B cell (primary cell): ENCODE measurements at regions not wholly inside any gene's neighbourhood (a gene's known extent, or its start where the extent isn't known, plus 50 kb on each side); places are given as distances from the start of the nearest gene placed in this dataset.

Source experiments
- ATAC-seq: fragments of 200-7000 bp; cut with Tn5 transposase; one replicate; pipeline ENCODE4 v1.10.0; 2021; ENCODE audit warnings: low read depth, mild to moderate bottlenecking, moderate number of reproducible peaks, moderate library complexity
- CTCF ChIA-PET: fragments of 350-600 bp; sonication (Branson Sonifier 250); formaldehyde crosslinking; loops from one replicate; lab custom pipeline; 2021; ENCODE audit warnings: antibody characterized with exemption, inconsistent platforms; lab: Charles Lee
- POLR2A ChIA-PET: fragments of 350-600 bp; sonication (Branson Sonifier 250); formaldehyde crosslinking; loops from one replicate; lab custom pipeline; 2021; ENCODE audit warnings: antibody characterized with exemption; lab: Charles Lee
- DNase-seq: peaks from one replicate; pipeline ENCODE4 v3.0.0; 2013
- H2AFZ ChIP-seq: 2 replicates; pipeline ENCODE4 v1.6.1; 2012; ENCODE audit warnings: mild to moderate bottlenecking, low read depth, low read length; ENCODE audit not compliant: insufficient read depth, poor library complexity, severe bottlenecking
- H3K27ac ChIP-seq, 2 donors: 1 replicate in 1 of 2; 2 replicates in 1 of 2; pipeline ENCODE4 v1.5.1; 2012 to 2013; ENCODE audit warnings: low read length in 2 of 2, mild to moderate bottlenecking in 2 of 2, moderate library complexity in 1 of 2
- H3K27me3 ChIP-seq, 4 experiments: fragments of 200-600 bp in 1 of 4; sonication (generic) in 1 of 4; replicated peaks in 1 of 4; 1 replicate in 2 of 4; 2 replicates in 2 of 4; pipeline versions ENCODE4 v1.6.1 to v1.7.0; 2013 to 2016; ENCODE audit warnings: low read length in 3 of 4, mild to moderate bottlenecking in 2 of 4, mixed read lengths in 1 of 4, moderate library complexity in 1 of 4; ENCODE audit not compliant: insufficient read depth in 4 of 4, control insufficient read depth in 3 of 4; ENCODE audit errors: control extremely low read depth in 1 of 4
- H3K36me3 ChIP-seq, 2 experiments: replicated peaks in 1 of 2; 1 replicate in 1 of 2; 2 replicates in 1 of 2; pipeline versions ENCODE4 v1.6.1 to v1.7.1; 2013; ENCODE audit warnings: low read length in 1 of 2; ENCODE audit not compliant: insufficient read depth in 2 of 2, control insufficient read depth in 1 of 2; ENCODE audit errors: control extremely low read depth in 1 of 2, extremely low read depth in 1 of 2
- H3K4me1 ChIP-seq, 2 donors: fragments of 200-600 bp in 1 of 2; sonication (generic) in 1 of 2; 1 replicate in 1 of 2; 2 replicates in 1 of 2; pipeline versions ENCODE4 v1.5.1 to v1.6.1; 2013 to 2017; ENCODE audit warnings: low read length in 2 of 2; ENCODE audit not compliant: control insufficient read depth in 2 of 2, insufficient read depth in 2 of 2
- H3K4me2 ChIP-seq: replicated peaks from 2 replicates; pipeline ENCODE3; 2012; ENCODE audit warnings: mild to moderate bottlenecking, low read depth, low read length; ENCODE audit not compliant: poor library complexity, severe bottlenecking
- H3K4me3 ChIP-seq, 5 experiments: fragments of 200-600 bp in 1 of 5; sonication (generic) in 1 of 5; 1 replicate in 3 of 5; 2 replicates in 2 of 5; pipeline versions ENCODE4 v1.5.1 to v1.7.0; 2011 to 2016; ENCODE audit warnings: low read length in 4 of 5, mild to moderate bottlenecking in 4 of 5, low read depth in 2 of 5, control low read depth in 1 of 5, moderate library complexity in 1 of 5; ENCODE audit not compliant: insufficient read depth in 1 of 5; ENCODE audit errors: control extremely low read depth in 1 of 5, extremely low read depth in 1 of 5
- H3K79me2 ChIP-seq: fragments of 200-600 bp; sonication (generic); one replicate; pipeline ENCODE4 v1.6.0; 2016; ENCODE audit warnings: low read length; ENCODE audit not compliant: control insufficient read depth, insufficient read depth
- H3K9ac ChIP-seq: fragments of 200-600 bp; sonication (generic); 2 replicates; pipeline ENCODE4 v1.6.1; 2017; ENCODE audit warnings: mild to moderate bottlenecking, low read length, moderate library complexity
- H3K9me3 ChIP-seq, 3 donors: one replicate each; pipeline versions ENCODE4 v1.6.1 to v1.7.1; 2013; ENCODE audit warnings: low read length in 2 of 3; ENCODE audit not compliant: control insufficient read depth in 2 of 3, insufficient read depth in 1 of 3; ENCODE audit errors: control extremely low read depth in 1 of 3
- H4K20me1 ChIP-seq: 2 replicates; pipeline ENCODE4 v1.6.0; 2012; ENCODE audit warnings: mild to moderate bottlenecking, low read length; ENCODE audit not compliant: insufficient read depth, control insufficient read depth, poor library complexity, severe bottlenecking
- H3K27ac Mint-ChIP-seq: one replicate; pipeline ENCODE4 v1.8.0; 2021; ENCODE audit warnings: mixed read lengths
- H3K27me3 Mint-ChIP-seq: one replicate; pipeline ENCODE4 v1.8.0; 2021; ENCODE audit warnings: mixed read lengths
- H3K4me1 Mint-ChIP-seq: one replicate; pipeline ENCODE4 v1.8.0; 2021; ENCODE audit warnings: mixed read lengths
- H3K4me3 Mint-ChIP-seq: one replicate; pipeline ENCODE4 v1.8.0; 2021; ENCODE audit warnings: mixed read lengths
- H3K9me3 Mint-ChIP-seq: one replicate; pipeline ENCODE4 v1.8.0; 2022; ENCODE audit warnings: mixed read lengths; ENCODE audit not compliant: insufficient read depth
- EZH2 ChIP-seq: IDR thresholded peaks from 2 replicates; pipeline ENCODE4 v1.6.1; 2012; ENCODE audit warnings: borderline replicate concordance, low read depth, mild to moderate bottlenecking, moderate library complexity, low read length; ENCODE audit not compliant: insufficient read depth, poor library complexity, severe bottlenecking
- WGBS: methylation state at CpG from one replicate; pipeline ENCODE4 v1.1.5; 2013; ENCODE audit warnings: missing lambda C conversion rate; ENCODE audit not compliant: insufficient coverage; 5-methylcytosine and 5-hydroxymethylcytosine counted together
- intact Hi-C: fragments of 100-400 bp; cut with micrococcal nuclease; formaldehyde crosslinking; loops from one replicate; pipeline ENCODE4 v1.10.0; 2022
- TF ChIP-seq, protein P1 (sequence below): fragments of 200-600 bp; IDR thresholded peaks from one replicate; pipeline ENCODE4 v1.8.0; 2022; ENCODE audit warnings: antibody characterized with exemption, mild to moderate bottlenecking

DNA sequence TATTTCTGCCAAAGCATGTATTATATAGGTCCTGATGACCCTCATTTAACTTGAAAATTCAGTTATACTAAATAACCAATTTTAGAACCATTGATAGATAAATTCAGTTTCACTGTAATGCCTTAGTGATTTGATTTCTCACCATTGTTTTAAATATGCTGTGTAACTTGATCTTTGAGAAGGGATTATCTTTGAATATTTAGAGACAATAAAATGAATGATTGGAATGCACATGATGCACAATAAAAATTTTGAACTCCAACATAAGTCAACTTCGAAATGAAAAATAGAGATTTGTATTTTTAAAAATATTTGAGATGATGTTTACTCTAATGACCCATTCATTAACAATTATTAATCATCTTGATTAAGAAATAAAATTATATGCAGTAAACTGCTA lies 654.5 kb downstream of the OLFM4 start:
- Histone ChIP-seq H4K20me1 (no peaks in the 10 kb centered on the region), H3K4me1 (no peaks in the 10 kb centered on the region), H3K79me2 (no peaks in the 10 kb centered on the region), H3K4me3 (no peak overlapping the region), H3K9me3 (peaks cover 0 to 7% (median 0%) of the 10 kb centered on the region in 3 donors), H3K27me3 (no peaks in the 10 kb centered on the region), H3K27ac (no peak overlapping the region), H2AFZ (no peak overlapping the region), H3K4me2 (no peak overlapping the region), H3K36me3 (no peaks in the 10 kb centered on the region), H3K9ac (no peak overlapping the region)
- DNase-seq (no peak), ATAC-seq (no peak)
- WGBS, result no CpG with 5 or more reads among the region's 1 CpG
- Mint-ChIP-seq H3K4me3 (no peak overlapping the region), H3K27ac (no peak overlapping the region), H3K4me1 (no peaks in the 10 kb centered on the region), H3K9me3 (peaks cover 8% of the 10 kb centered on the region), H3K27me3 (no peaks in the 10 kb centered on the region)
- POLR2A ChIA-PET, result no interaction called here
- TF ChIP-seq, protein P1, sequence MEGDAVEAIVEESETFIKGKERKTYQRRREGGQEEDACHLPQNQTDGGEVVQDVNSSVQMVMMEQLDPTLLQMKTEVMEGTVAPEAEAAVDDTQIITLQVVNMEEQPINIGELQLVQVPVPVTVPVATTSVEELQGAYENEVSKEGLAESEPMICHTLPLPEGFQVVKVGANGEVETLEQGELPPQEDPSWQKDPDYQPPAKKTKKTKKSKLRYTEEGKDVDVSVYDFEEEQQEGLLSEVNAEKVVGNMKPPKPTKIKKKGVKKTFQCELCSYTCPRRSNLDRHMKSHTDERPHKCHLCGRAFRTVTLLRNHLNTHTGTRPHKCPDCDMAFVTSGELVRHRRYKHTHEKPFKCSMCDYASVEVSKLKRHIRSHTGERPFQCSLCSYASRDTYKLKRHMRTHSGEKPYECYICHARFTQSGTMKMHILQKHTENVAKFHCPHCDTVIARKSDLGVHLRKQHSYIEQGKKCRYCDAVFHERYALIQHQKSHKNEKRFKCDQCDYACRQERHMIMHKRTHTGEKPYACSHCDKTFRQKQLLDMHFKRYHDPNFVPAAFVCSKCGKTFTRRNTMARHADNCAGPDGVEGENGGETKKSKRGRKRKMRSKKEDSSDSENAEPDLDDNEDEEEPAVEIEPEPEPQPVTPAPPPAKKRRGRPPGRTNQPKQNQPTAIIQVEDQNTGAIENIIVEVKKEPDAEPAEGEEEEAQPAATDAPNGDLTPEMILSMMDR, result no peak
- no peak for TF ChIP-seq EZH2
- CTCF ChIA-PET, result no interaction called here
- intact Hi-C loops, result no loop called here

DNA sequence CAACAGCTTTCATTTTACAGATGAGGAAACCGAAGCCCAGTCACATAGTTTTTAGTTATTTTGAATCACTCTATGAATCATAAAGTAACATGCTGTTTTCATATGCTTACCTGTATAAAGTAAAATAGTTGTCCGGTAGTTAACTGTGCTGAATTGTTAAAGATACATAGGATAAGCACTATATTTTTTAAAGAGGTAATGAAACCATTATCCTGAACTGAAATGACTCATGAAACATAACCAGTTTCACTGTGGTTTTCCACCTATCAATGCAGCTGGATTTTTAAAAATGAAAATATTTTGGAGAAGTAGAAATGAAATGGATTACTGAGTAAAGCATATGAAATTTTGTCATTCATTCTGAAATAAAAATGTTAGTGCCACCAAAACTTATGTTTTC lies 655.0 kb downstream of the OLFM4 start:
- no peak for DNase-seq
- Mint-ChIP-seq H3K4me3 (no peak overlapping the region), H3K27ac (no peak overlapping the region)

More for the DNA sequence above, 655.0 kb downstream of the OLFM4 start:
- no peak overlapping the region for H2AFZ ChIP-seq
- no peaks in the 10 kb centered on the region for H4K20me1 ChIP-seq
- intact Hi-C loops, result no loop called here
- Mint-ChIP-seq H3K27me3 (no peaks in the 10 kb centered on the region), H3K9me3 (peaks cover 8% of the 10 kb centered on the region), H3K4me1 (no peaks in the 10 kb centered on the region)
- ChIA-PET POLR2A (no interaction called here), CTCF (no interaction called here)
- no peak for TF ChIP-seq EZH2
- TF ChIP-seq, protein P1, result no peak
- no peak overlapping the region for H3K4me3 ChIP-seq
- no CpG with 5 or more reads among the region's 2 CpGs for WGBS
- H3K9ac ChIP-seq, result no peak overlapping the region
- H3K36me3 ChIP-seq, result no peaks in the 10 kb centered on the region
- ATAC-seq, result no peak
- H3K79me2 ChIP-seq, result no peaks in the 10 kb centered on the region
- H3K27me3 ChIP-seq, result no peaks in the 10 kb centered on the region
- no peaks in the 10 kb centered on the region for H3K4me1 ChIP-seq
- no peak overlapping the region for H3K4me2 ChIP-seq
- H3K9me3 ChIP-seq, result peaks cover 0 to 7% (median 0%) of the 10 kb centered on the region in 3 donors
- no peak overlapping the region for H3K27ac ChIP-seq
